Stimulated activated CD8-positive, alpha-beta memory T cell treated with anti-CD3 and anti-CD28 coated beads, Interleukin-4, amount 100 ng/mL, for 48 hours (primary cell): ENCODE measurements at regions not wholly inside any gene's neighbourhood (a gene's known extent, or its start where the extent isn't known, plus 50 kb on each side); places are given as distances from the start of the nearest gene placed in this dataset.
"Not testable (repeated sequence)": the region's sequence is repeated elsewhere in the genome, so short reads cannot be mapped to it uniquely, and the experiment has no call there.

Source experiments
- DNase-seq: peaks from one replicate; pipeline ENCODE4 v3.0.0-alpha.2; 2020

DNA sequence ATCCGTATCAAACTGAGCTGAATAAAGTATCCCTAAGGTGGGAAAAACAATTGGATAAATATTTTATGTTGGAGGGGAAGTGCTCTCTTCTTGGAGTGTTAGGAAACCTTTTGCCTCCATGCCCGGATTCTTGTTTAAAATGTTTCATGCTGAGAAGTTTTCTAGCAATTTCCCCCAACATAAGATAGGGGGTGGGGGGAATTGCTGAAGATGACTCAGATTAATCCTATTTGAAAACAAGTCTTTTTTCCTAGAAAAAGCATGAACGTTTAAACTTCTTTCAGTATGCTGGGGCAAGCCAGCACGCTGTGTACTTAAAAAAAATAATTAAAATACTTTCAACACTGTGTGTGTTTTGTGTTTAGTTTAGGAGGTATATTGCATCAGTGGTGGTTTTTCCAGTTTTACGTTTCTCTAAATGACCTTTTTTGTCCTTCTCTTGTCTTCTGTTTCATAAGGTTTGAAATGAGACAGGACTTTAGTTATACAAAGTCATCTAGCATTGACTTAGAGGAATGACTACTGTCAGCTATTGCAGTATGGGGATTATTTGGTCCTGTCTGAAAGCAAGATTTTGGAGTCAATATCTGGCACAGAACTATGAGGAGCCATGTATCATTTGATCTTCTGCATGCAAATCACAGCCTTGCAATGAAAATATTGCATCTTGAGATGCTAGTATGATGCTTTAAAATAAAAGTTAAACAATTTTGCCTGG lies 295.9 kb downstream of the GATA3 start:
- DNase-seq: no peak

DNA sequence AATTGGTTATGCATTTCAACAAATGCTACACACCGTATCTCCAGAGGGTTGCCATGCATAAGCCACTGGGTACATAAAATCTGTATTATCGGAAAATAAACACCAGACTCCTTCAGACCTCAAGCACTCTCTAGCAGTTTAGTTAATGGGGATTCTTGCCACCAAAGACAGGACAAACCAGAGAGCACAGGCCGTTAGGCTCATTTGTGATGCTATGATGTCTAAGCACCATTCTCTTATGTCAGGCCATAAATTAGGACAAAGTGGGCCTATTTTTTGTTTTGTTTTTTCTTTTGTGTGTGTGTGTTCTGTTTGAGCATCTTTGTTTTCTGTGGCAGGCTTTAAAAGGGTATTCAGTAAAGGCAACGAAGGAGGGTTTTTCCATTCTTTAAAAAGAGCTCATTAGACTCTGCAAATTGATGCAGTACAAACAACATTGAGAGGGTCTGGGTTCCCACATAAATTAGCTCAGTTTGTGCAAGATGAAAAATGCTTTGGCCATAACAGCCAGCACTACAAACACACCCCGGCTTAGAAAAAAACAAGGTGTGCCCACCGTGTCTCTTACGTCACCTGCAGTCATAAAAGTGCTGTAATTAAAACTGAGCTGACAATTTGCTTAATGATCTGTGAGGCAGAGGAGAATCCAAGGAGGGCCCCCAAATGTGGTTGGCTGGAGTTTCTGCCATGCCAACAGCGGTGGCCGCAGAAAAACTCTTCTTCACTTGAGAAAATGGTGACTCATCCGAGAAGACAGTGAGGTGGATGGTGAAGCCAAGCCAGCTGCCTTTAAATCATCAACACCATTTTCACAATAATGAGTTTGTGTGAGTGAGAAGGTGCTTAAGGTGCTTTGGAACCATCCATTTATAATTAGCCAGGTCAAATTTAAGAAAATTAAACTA lies 297.9 kb downstream of the GATA3 start:
- DNase-seq: no peak

GRCh38 chr10:8356283-8356682 lies 301.8 kb downstream of the GATA3 start:
- no peak for DNase-seq

- no peak for DNase-seq
Measured at GRCh38 chr10:8359467-8359866, 305.0 kb downstream of the GATA3 start.

DNA sequence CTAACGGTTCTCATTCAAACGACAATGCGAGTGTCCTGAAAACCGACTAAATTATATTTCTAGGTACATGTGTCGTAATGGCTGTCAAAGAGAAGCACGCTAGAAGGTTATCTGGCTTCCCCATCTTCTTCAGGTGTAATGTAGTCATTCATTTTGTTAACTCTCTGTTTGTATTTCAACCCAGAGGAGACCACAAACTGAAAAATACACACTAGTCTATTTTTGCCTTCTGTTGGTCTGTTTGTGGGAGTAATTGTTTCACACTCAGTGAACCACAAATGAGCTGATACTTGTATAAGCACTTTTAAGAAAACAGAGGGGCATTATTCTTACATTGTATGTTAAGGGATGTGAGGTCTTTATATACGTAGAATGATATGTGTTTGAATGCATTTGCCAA lies 305.9 kb downstream of the GATA3 start:
- DNase-seq: no peak

- no peak for DNase-seq
Measured at GRCh38 chr10:8360814-8361509, 306.5 kb downstream of the GATA3 start.

DNA sequence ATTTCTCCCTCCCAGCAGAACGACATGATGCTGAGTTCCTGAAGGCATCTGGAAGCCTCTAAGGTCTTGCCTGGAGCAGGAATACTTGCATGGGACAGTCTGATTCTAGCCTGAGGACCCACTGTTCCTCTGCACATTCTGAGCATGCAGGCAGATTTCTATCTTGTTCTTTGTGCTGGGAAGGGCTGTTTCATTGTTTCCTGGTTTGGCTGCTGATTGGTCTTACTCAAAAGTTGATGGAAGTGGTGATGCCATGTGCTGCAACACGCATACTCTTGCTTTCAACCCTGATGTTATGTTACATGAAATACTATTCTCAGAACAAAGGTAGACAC lies 307.0 kb downstream of the GATA3 start:
- DNase-seq: no peak

DNA sequence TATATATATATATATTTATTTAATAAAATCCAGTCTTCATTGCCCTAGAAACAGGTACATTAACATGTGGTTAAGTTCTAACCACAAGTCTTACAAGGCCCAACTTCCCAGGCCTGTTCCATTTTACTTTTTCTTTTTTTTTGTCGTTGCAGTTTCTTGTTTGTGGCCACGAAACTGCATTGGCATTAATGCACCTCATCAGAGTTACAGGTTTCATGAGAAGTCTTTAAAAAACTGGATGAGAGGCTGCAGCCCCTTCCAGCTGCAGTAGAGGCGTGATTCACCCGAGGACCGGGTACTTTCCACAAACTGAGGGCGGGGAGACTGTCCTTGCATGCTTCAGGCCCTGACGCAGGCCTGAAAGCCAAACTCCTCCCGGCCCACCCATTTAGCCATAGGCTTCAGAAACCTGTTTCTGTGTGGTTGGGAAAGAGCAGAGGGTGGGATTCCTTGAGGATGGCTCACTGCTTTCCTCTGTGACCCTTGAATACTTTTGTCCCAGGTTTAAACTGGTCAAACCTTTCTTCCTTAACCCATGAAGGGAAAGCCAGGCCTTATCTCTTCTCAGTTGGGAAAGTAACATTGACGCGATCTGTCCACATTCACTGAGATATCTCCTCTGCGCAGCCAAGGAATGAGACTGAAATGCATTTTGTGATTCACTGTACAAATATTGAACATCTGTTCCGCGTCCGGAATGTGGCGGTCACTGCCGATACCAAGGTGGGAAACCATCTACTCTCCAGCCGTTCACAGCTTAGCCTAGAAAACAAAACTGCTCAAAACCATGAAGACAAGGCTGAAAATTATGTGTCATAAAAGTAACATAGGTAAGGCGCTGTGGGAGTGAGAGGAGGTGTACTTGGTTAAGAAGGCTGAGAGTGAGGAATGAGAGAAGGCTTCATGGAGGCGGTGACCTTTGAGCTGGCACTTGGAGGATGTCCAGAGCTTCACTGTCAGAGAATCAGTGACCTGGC lies 311.7 kb downstream of the GATA3 start:
- DNase-seq: peak; percentile 76

GRCh38 chr10:8367672-8368411 lies 313.4 kb downstream of the GATA3 start:
- DNase-seq: not testable (repeated sequence)

DNA sequence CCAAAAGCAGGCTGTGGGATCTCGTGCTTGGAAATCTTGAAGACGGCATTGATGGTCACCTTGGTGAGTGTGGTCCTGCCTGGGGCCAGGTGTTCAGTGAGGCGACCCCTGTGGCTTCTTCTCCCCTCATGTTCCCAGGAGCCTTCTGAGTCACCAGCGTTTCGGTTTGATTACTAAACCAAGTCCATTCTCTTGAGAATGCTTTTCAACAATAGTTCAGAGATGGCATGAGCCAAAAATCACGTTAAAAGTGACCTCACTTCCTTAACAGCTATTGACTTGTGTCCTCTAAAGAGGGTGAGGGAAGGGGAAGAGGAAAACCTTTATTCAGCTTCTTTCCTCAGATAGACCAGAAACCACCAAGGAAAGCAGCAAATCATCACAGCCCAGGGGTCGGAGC lies 315.2 kb downstream of the GATA3 start:
- DNase-seq: peak; percentile 56

GRCh38 chr10:8374334-8374733 lies 319.8 kb downstream of the GATA3 start:
- DNase-seq: no peak

DNA sequence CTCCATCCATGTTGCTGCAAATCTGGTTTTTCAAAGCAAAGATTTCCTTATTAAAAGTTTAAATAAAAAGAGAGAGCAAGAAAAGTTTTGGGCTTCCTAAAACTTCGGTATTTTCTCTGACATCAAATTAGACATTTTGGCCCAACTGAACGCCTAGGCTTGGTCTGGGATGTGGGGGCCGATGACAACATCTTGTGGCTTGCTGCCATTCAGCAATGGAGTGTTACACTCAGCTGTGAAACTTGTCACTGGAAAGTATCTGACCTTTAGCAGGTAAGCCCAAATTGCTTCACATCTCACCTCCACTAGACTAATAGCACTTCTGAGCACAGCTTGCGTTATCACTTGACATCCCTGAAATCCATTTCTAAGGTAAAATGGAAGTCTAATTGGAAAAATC lies 320.6 kb downstream of the GATA3 start:
- no peak for DNase-seq

DNA sequence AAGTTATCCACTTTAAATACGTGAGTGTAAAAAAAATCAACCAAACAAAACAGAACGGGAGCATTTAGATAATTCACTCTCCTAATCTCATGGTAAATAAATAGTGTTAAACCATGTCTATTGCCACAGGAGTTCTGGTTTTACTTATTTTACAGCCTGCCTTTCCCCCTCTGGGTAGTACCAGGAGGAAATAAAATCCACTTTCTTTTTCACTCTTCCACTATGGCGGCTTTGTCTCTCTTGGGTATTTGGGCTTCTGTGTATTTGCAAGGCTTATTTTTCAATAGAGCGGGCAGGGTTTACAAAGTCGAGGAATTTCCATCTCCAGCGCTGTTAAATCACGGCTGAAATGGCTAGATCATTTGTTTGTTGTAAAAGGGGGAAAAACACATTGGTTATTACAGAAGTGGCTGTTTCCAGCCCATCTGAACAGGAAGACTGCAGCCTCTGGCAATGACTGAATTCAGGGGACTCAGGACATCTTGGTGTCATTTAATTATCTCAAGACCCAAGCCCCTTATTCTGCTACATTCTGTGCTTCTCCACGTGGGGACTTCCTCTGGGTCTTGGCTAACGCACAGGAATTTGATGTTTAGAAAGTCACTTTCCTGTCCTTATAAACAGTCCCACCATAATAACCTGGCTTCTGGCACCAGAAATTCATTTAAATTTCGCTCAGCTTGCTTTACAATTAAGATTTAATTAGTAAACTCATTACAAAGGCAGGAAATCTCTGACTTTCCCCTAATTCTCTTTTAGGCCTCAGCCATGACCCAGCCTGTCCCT lies 323.9 kb downstream of the GATA3 start:
- DNase-seq: no peak

- no peak for DNase-seq
Measured at GRCh38 chr10:8379906-8380832, 325.7 kb downstream of the GATA3 start.

DNA sequence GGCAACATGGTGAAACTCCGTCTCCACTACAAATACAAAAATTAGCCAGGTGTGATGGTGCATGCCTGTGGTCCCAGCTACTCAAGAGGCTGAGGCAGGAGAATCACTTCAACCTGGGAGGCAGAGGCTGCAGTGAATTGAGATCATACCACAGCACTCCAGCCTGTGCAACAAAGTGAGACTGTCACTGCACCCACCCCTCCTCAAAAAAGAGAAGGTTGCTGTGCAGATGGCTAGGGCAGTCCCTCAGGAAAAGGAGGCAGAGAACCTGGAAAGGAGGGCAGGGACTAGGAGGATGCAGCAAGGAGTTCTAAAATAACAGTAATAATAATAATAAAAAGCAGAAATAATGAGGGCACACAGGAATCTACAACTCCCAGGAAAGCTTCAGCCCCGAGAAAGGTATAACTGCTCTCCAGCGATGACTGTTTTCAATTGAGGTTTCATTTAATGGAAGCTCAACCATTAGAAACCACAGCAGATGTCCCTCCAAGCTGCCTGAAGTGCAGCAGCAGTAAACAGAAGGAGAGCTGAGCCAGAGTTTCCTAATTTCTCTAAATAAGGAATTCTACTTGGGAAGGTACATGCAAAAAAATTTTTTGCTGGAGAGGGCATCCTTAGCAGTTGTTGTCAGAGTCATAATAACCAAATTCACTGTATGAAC lies 326.5 kb downstream of the GATA3 start:
- DNase-seq: no peak

GRCh38 chr10:8386781-8387180 lies 332.3 kb downstream of the GATA3 start:
- no peak for DNase-seq

DNA sequence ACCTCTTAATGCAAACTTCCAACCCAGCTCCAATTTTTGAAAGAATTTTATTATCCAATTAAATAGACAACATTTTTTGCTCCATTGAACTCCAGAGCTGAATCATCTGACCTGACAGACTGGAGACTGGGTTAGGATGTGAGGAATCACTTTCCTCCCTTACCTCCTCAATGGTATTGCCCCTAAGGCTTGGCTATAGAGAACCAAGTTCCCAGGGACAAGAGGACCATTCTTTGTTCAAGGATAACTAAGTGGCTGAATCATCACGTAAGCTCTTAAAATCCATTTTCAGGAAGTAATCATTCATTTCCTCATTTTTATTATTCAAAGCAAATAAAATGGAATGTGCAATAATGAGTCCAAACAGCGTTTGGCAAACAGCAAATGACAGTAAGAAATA lies 335.1 kb downstream of the GATA3 start:
- DNase-seq: no peak

- DNase-seq: no peak
Measured at GRCh38 chr10:8392216-8392615, 337.7 kb downstream of the GATA3 start.

DNA sequence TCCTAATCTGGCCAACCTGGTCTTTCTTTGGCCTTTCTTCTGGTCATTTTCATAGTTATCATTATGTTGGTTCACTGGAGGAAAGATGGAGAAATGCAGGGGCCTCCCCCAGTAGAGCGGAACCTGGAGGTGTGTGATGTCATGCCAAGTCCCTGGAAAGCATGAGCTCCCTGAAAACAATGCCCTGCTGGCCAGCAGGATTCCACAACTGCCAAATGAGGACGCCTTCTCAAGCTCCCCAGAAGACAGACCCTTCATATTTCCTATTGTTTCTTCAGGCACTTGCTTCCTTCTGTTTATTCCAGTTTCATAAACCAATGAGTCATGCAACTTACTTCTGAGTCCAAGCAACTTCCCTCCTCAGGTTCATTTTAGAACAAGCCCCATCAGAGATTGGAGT lies 339.0 kb downstream of the GATA3 start:
- DNase-seq: no peak
